ENCODE measurements at regions not wholly inside any gene's neighbourhood (a gene's known extent, or its start where the extent isn't known, plus 50 kb on each side); places are given as distances from the start of the nearest gene placed in this dataset.

GRCh38 chr5:12624776-12625560 lies 720.7 kb upstream of the CTNND2 start:
- Histone ChIP-seq H3K79me1 (ENCODE audit: low read depth, low read length) (no peaks in the 10 kb centered on the region), H3K4me1 (replicated peaks in 1 of 4; ENCODE audit: control insufficient read depth in 3 of 4, insufficient read depth in 4 of 4, low read length in 3 of 4) (peaks cover 2 to 27% (median 17%) of the 10 kb centered on the region in 4 experiments), H3K18ac (ENCODE audit: extremely low read depth, low read length) (peak overlapping the region; percentile 100), H3K4ac (replicated peaks; ENCODE audit: insufficient read length, low read depth, low read length) (peak overlapping the region; percentile 40), H2BK12ac (ENCODE audit: low read depth, low read length) (peak overlapping the region; percentile 95), H3K14ac (ENCODE audit: insufficient read length) (no peak overlapping the region), H4K20me1 (replicated peaks in 1 of 2; ENCODE audit: control insufficient read depth in 1 of 2, insufficient read depth in 2 of 2, low read length in 2 of 2) (peaks cover 0 to 4% of the 10 kb centered on the region in 2 experiments), H3K27me3 (replicated peaks in 1 of 4; ENCODE audit: control insufficient read depth in 3 of 4, extremely low read depth in 1 of 4, insufficient read depth in 3 of 4, low read length in 3 of 4) (no peaks in the 10 kb centered on the region), H3K4me3 (ENCODE audit: extremely low read depth in 1 of 4, insufficient read depth in 2 of 4, low read depth in 3 of 4, low read length in 4 of 4) (peak overlapping the region; percentile 64 to 76 (median 67)), H2AK5ac (ENCODE audit: low read depth, low read length) (peak overlapping the region; percentile 97; the same call in 1 of the 2 replicates), H3K27ac (ENCODE audit: low read depth, low read length) (peak overlapping the region; percentile 73; the same call in 1 of the 2 replicates), H4K8ac (ENCODE audit: extremely low read depth, insufficient read depth, low read length) (peak overlapping the region; percentile 53; the same call in 1 of the 2 replicates), H3K56ac (replicated peaks; ENCODE audit: insufficient read length, low read depth, low read length) (peak overlapping the region; percentile 86), H3K23me2 (ENCODE audit: low read depth, low read length) (peaks cover 9% of the 10 kb centered on the region), H3K9ac (replicated peaks in 1 of 4; ENCODE audit: extremely low read depth in 1 of 4, low read depth in 3 of 4, low read length in 3 of 4) (peak overlapping the region in 3 of 4 experiments; percentile 54 to 81 (median 73); a peak in 4 of 7 replicates), H4K5ac (ENCODE audit: insufficient read length, low read depth, low read length) (peak overlapping the region; percentile 94), H3K79me2 (ENCODE audit: control insufficient read depth in 1 of 2, insufficient read depth in 2 of 2, low read length in 2 of 2) (peaks cover 37 to 52% of the 10 kb centered on the region in 2 experiments), H3K36me3 (ENCODE audit: control insufficient read depth in 2 of 4, insufficient read depth in 4 of 4, low read length in 3 of 4) (peaks cover 0 to 23% (median 4%) of the 10 kb centered on the region in 4 experiments; a peak in 2 of 8 replicates), H2BK5ac (ENCODE audit: low read depth, low read length) (peak overlapping the region; percentile 99), H3K9me3 (ENCODE audit: insufficient read depth in 2 of 2, low read depth in 1 of 2, low read length in 1 of 2) (no peaks in the 10 kb centered on the region), H2BK15ac (ENCODE audit: low read length) (peak overlapping the region; percentile 89; the same call in 1 of the 2 replicates), H3K23ac (ENCODE audit: insufficient read length) (no peak overlapping the region), H3K4me2 (ENCODE audit: insufficient read depth in 1 of 2, low read depth in 2 of 2, low read length in 2 of 2) (peak overlapping the region; percentile 74 to 77), H4K91ac (replicated peaks; ENCODE audit: insufficient read length, low read length) (peak overlapping the region; percentile 99), H2AFZ (ENCODE audit: low read length) (no peak overlapping the region), H2BK120ac (replicated peaks; ENCODE audit: low read depth, low read length) (peak overlapping the region; percentile 99), H2BK20ac (ENCODE audit: low read length) (peak overlapping the region; percentile 63; the same call in 1 of the 2 replicates)
- peak in 1 of 2 experiments; percentile 34 for DNase-seq (ENCODE audit: low read depth in 1 of 2, low spot score in 2 of 2)
- ChIA-PET CTCF (ENCODE audit: partially characterized antibody) (interaction anchor here (0.7 kb wide), 1 partner anchor 943 kb away, joined by 3 read pairs; no protein-coding TSS in a partner anchor), POLR2A (ENCODE audit: partially characterized antibody) (interaction anchor here (0.7 to 1.4 kb wide), 6 partner anchors 25 to 300 kb away, joined by 3 to 6 read pairs (median 4); no protein-coding TSS in a partner anchor)
- peak; percentile 50 for FAIRE-seq
- 72% methylated on average over 4 of the region's 4 CpGs; no CpG with 5 or more reads in 1 of the 2 experiments for WGBS, 2 experiments (ENCODE audit: extremely low coverage in 1 of 2, insufficient coverage in 1 of 2, insufficient read length in 1 of 2, insufficient replicate concordance in 2 of 2, low coverage in 1 of 2, low lambda C conversion rate in 2 of 2, missing lambda C conversion rate in 1 of 2)
- no peak for TF ChIP-seq TEAD4 (IDR thresholded peaks at IDR 0.05; ENCODE audit: low read depth, low read length)
- peak; percentile 6; the same call in 1 of the 2 replicates for TF ChIP-seq E2F6 (IDR thresholded peaks at IDR 0.05)
- TF ChIP-seq KDM1A (IDR thresholded peaks at IDR 0.05; ENCODE audit: borderline replicate concordance, low read length) = no peak
- TF ChIP-seq CREB1 (IDR thresholded peaks at IDR 0.05) = no peak
- TF ChIP-seq ZNF274 (IDR thresholded peaks at IDR 0.05; ENCODE audit: borderline replicate concordance, extremely low read depth, low read length) = no peak
- TF ChIP-seq RXRA (IDR thresholded peaks at IDR 0.05; ENCODE audit: insufficient read depth, low read depth, low read length) = no peak
- no peak for TF ChIP-seq YY1 (IDR thresholded peaks at IDR 0.05; ENCODE audit: low read depth, low read length)
- no peak for TF ChIP-seq CTBP2 (IDR thresholded peaks at IDR 0.05; ENCODE audit: borderline replicate concordance, insufficient read depth, insufficient read length, low read length)
- TF ChIP-seq MAFK (IDR thresholded peaks at IDR 0.05; ENCODE audit: low read depth, low read length) = no peak
- no peak for TF ChIP-seq EGR1 (IDR thresholded peaks at IDR 0.05; ENCODE audit: borderline replicate concordance, low read depth, low read length)
- TF ChIP-seq SAP30 (IDR thresholded peaks at IDR 0.05; ENCODE audit: insufficient read depth, insufficient replicate concordance, low read length) = no peak

Measured in H1 (cell line).